H9 (cell line): ENCODE measurements at regions not wholly inside any gene's neighbourhood (a gene's known extent, or its start where the extent isn't known, plus 50 kb on each side); places are given as distances from the start of the nearest gene placed in this dataset.

Source experiments
- DNase-seq: peaks from one replicate; pipeline ENCODE4 v3.0.0-alpha.2; 2017
- H2AFZ ChIP-seq: one replicate; pipeline ENCODE4 v1.6.1; 2013; ENCODE audit warnings: mild to moderate bottlenecking, low read length, control low read depth, moderate library complexity
- H2AK5ac ChIP-seq: 2 replicates; pipeline ENCODE4 v1.6.1; 2013; ENCODE audit warnings: low read length, control low read depth, mixed read lengths; ENCODE audit not compliant: insufficient read length
- H2BK120ac ChIP-seq: one replicate; pipeline ENCODE4 v1.6.1; 2013; ENCODE audit warnings: low read depth, mild to moderate bottlenecking, low read length, control low read depth, inconsistent platforms; ENCODE audit not compliant: poor library complexity, severe bottlenecking
- H2BK12ac ChIP-seq: 2 replicates; pipeline ENCODE4 v1.6.1; 2013; ENCODE audit warnings: low read length, control low read depth, mixed read lengths, low read depth; ENCODE audit not compliant: insufficient read length
- H2BK15ac ChIP-seq: 2 replicates; pipeline ENCODE4 v1.6.1; 2013; ENCODE audit warnings: low read depth, low read length, control low read depth
- H2BK20ac ChIP-seq: one replicate; pipeline ENCODE4 v1.6.1; 2013; ENCODE audit warnings: low read depth, mild to moderate bottlenecking, low read length, control low read depth, inconsistent platforms; ENCODE audit not compliant: poor library complexity, severe bottlenecking
- H2BK5ac ChIP-seq: 2 replicates; pipeline ENCODE4 v1.6.1; 2013; ENCODE audit warnings: low read length, control low read depth, mixed read lengths; ENCODE audit not compliant: insufficient read length
- H3K14ac ChIP-seq: 2 replicates; pipeline ENCODE4 v1.6.1; 2013; ENCODE audit warnings: low read length, control low read depth; ENCODE audit not compliant: insufficient read depth
- H3K18ac ChIP-seq: 2 replicates; pipeline ENCODE4 v1.6.1; 2013; ENCODE audit warnings: low read depth, mild to moderate bottlenecking, mixed read lengths, low read length, control low read depth; ENCODE audit not compliant: insufficient read length
- H3K23ac ChIP-seq: 2 replicates; pipeline ENCODE4 v1.6.1; 2013; ENCODE audit warnings: low read length, control low read depth, mixed read lengths, low read depth; ENCODE audit not compliant: insufficient read length
- H3K23me2 ChIP-seq: 2 replicates; pipeline ENCODE4 v1.6.1; 2013; ENCODE audit warnings: low read depth, mild to moderate bottlenecking, mixed read lengths, low read length, control low read depth; ENCODE audit not compliant: insufficient read length, poor library complexity, severe bottlenecking
- H3K27ac ChIP-seq: 2 replicates; pipeline ENCODE4 v1.5.1; 2013; ENCODE audit warnings: low read length, control low read depth, mixed read lengths, low read depth; ENCODE audit not compliant: insufficient read length
- H3K27me3 ChIP-seq: 2 replicates; pipeline ENCODE4 v1.6.1; 2013; ENCODE audit warnings: low read length, control low read depth, inconsistent platforms; ENCODE audit not compliant: insufficient read depth
- H3K4ac ChIP-seq: 2 replicates; pipeline ENCODE4 v1.6.1; 2013; ENCODE audit warnings: low read depth, mild to moderate bottlenecking, control low read depth, inconsistent platforms, low read length, moderate library complexity
- H3K4me1 ChIP-seq: 2 replicates; pipeline ENCODE4 v1.6.1; 2013; ENCODE audit warnings: low read length, control low read depth, inconsistent platforms; ENCODE audit not compliant: insufficient read depth
- H3K4me2 ChIP-seq: 2 replicates; pipeline ENCODE4 v1.6.1; 2013; ENCODE audit warnings: low read length, control low read depth, mixed read lengths; ENCODE audit not compliant: insufficient read length, insufficient read depth
- H3K56ac ChIP-seq: 2 replicates; pipeline ENCODE4 v1.6.1; 2013; ENCODE audit warnings: low read depth, mild to moderate bottlenecking, mixed read lengths, low read length, control low read depth; ENCODE audit not compliant: insufficient read length
- H3K79me1 ChIP-seq: 2 replicates; pipeline ENCODE4 v1.6.1; 2013; ENCODE audit warnings: low read depth, mild to moderate bottlenecking, moderate library complexity, low read length, control low read depth, inconsistent platforms; ENCODE audit not compliant: insufficient read depth, poor library complexity, severe bottlenecking
- H3K79me2 ChIP-seq: 2 replicates; pipeline ENCODE4 v1.6.1; 2013; ENCODE audit warnings: low read length, control low read depth, inconsistent platforms; ENCODE audit not compliant: insufficient read depth
- H3K9ac ChIP-seq: 2 replicates; pipeline ENCODE4 v1.6.1; 2013; ENCODE audit warnings: low read length, control low read depth, mixed read lengths; ENCODE audit not compliant: insufficient read length; ENCODE audit errors: extremely low read depth
- H3K9me3 ChIP-seq: one replicate; pipeline ENCODE4 v1.6.1; 2013; ENCODE audit warnings: low read depth, low read length, inconsistent platforms; ENCODE audit not compliant: control insufficient read depth
- H3T11ph ChIP-seq: one replicate; pipeline ENCODE4 v1.6.1; 2013; ENCODE audit warnings: mild to moderate bottlenecking, low read length, control low read depth, inconsistent platforms
- H4K20me1 ChIP-seq: one replicate; pipeline ENCODE4 v1.6.1; 2013; ENCODE audit not compliant: control insufficient read depth, insufficient read length, insufficient read depth
- H4K5ac ChIP-seq: 2 replicates; pipeline ENCODE4 v1.6.1; 2013; ENCODE audit warnings: low read depth, mild to moderate bottlenecking, mixed read lengths, low read length, control low read depth; ENCODE audit not compliant: insufficient read length
- H4K8ac ChIP-seq: replicated peaks from 2 replicates; pipeline ENCODE4 v1.6.1; 2013; ENCODE audit warnings: low read length, control low read depth, mixed read lengths, low read depth; ENCODE audit not compliant: insufficient read length
- H4K91ac ChIP-seq: 2 replicates; pipeline ENCODE4 v1.6.1; 2013; ENCODE audit warnings: low read depth, mild to moderate bottlenecking, moderate library complexity, mixed read lengths, low read length, control low read depth; ENCODE audit not compliant: insufficient read length
- H3K27ac Mint-ChIP-seq, 3 experiments: 2 replicates in 2 of 3; 3 replicates in 1 of 3; pipeline ENCODE4 v1.8.0; 2020 to 2021; ENCODE audit warnings: mixed read lengths in 3 of 3, mild to moderate bottlenecking in 1 of 3, moderate library complexity in 1 of 3
- H3K27me3 Mint-ChIP-seq: 2 replicates; pipeline ENCODE4 v1.8.0; 2021; ENCODE audit warnings: low read depth, mild to moderate bottlenecking, moderate library complexity, mixed read lengths
- H3K36me3 Mint-ChIP-seq, 3 experiments: 2 replicates in 2 of 3; 3 replicates in 1 of 3; pipeline ENCODE4 v1.8.0; 2020 to 2021; ENCODE audit warnings: low read depth in 3 of 3, mixed read lengths in 3 of 3; ENCODE audit not compliant: insufficient read depth in 1 of 3
- H3K4me1 Mint-ChIP-seq, 2 experiments: 2 replicates each; pipeline ENCODE4 v1.8.0; 2020; ENCODE audit warnings: mixed read lengths in 2 of 2
- H3K4me3 Mint-ChIP-seq, 2 experiments: 2 replicates in 1 of 2; 3 replicates in 1 of 2; pipeline ENCODE4 v1.8.0; 2020 to 2021; ENCODE audit warnings: mild to moderate bottlenecking in 2 of 2, mixed read lengths in 2 of 2, moderate library complexity in 1 of 2
- H3K9me3 Mint-ChIP-seq, 2 experiments: 2 replicates in 1 of 2; 3 replicates in 1 of 2; pipeline ENCODE4 v1.8.0; 2020; ENCODE audit warnings: mild to moderate bottlenecking in 2 of 2, mixed read lengths in 2 of 2, moderate library complexity in 1 of 2
- WGBS: extraction: QIAGEN DNeasy Blood & Tissue Kit; methylation state at CpG from one replicate; pipeline ENCODE4 v1.1.7; 2013; ENCODE audit warnings: missing lambda C conversion rate, low lambda C conversion rate, mixed read lengths; ENCODE audit not compliant: insufficient read length; ENCODE audit errors: extremely low coverage; 5-methylcytosine and 5-hydroxymethylcytosine counted together
- TF ChIP-seq, protein P1 (sequence below): fragments of 200-600 bp; sonication (generic); conservative IDR thresholded peaks from 3 replicates; pipeline ENCODE4 v1.8.0; 2021; ENCODE audit warnings: antibody characterized with exemption, mild to moderate bottlenecking

DNA sequence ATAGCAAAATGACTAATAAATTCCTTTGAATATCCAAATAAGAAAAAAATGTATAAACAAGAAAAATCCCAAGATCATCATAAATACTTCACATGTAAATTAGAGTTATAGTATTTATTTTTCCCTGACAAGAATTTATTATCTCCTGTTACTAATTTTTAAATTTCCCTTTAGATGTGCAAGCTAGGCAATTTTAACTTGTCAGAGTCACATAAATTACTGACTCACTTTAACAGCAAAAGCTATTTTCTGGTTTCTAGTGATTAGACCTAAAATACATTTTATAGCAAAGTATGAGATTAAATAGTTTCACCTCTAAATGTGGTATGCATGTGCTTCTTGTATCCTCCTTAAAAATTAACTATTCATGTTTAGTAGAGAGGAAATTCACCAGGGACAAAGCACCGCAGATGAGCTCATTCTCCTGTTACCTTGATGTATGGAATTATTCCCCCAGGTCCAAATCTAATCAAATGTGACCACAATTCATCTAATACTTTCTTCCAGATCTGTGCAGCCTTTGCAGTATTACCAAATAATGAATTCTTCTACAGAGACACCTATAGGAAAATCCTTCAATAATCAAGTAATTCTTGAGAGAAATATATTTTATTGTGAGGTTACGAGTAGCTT is 621.2 kb downstream of the DNAJB9 start:
- Histone ChIP-seq H3K56ac (no peak overlapping the region), H2BK20ac (no peak overlapping the region), H2AFZ (no peak overlapping the region), H3K27me3 (no peaks in the 10 kb centered on the region), H3K27ac (no peak overlapping the region), H2AK5ac (no peak overlapping the region), H4K91ac (no peak overlapping the region), H2BK120ac (no peak overlapping the region), H4K8ac (no peak overlapping the region), H3K18ac (no peak overlapping the region), H3K4me2 (no peak overlapping the region), H3K79me2 (no peaks in the 10 kb centered on the region), H3K14ac (no peak overlapping the region), H3K9ac (no peak overlapping the region), H3K79me1 (no peaks in the 10 kb centered on the region), H4K20me1 (no peaks in the 10 kb centered on the region), H3K4ac (no peak overlapping the region), H2BK5ac (no peak overlapping the region), H3T11ph (no peak overlapping the region), H4K5ac (no peak overlapping the region), H3K9me3 (no peaks in the 10 kb centered on the region), H3K23ac (no peak overlapping the region), H2BK12ac (no peak overlapping the region), H3K4me1 (no peaks in the 10 kb centered on the region), H2BK15ac (no peak overlapping the region), H3K23me2 (no peaks in the 10 kb centered on the region)
- no peaks in the 10 kb centered on the region for H3K4me1 Mint-ChIP-seq
- no peak for DNase-seq
- no peaks in the 10 kb centered on the region for H3K27me3 Mint-ChIP-seq
- no CpG with 5 or more reads among the region's 2 CpGs for WGBS
- TF ChIP-seq, protein P1, sequence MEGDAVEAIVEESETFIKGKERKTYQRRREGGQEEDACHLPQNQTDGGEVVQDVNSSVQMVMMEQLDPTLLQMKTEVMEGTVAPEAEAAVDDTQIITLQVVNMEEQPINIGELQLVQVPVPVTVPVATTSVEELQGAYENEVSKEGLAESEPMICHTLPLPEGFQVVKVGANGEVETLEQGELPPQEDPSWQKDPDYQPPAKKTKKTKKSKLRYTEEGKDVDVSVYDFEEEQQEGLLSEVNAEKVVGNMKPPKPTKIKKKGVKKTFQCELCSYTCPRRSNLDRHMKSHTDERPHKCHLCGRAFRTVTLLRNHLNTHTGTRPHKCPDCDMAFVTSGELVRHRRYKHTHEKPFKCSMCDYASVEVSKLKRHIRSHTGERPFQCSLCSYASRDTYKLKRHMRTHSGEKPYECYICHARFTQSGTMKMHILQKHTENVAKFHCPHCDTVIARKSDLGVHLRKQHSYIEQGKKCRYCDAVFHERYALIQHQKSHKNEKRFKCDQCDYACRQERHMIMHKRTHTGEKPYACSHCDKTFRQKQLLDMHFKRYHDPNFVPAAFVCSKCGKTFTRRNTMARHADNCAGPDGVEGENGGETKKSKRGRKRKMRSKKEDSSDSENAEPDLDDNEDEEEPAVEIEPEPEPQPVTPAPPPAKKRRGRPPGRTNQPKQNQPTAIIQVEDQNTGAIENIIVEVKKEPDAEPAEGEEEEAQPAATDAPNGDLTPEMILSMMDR, result no peak
- no peak overlapping the region for H3K4me3 Mint-ChIP-seq
- H3K9me3 Mint-ChIP-seq, result peaks cover 3% of the 10 kb centered on the region in 2 experiments; a peak in 2 of 5 replicates
- no peaks in the 10 kb centered on the region for H3K36me3 Mint-ChIP-seq
- no peak overlapping the region for H3K27ac Mint-ChIP-seq
